Endothelial cell (in vitro differentiated cells): ENCODE measurements at regions not wholly inside any gene's neighbourhood (a gene's known extent, or its start where the extent isn't known, plus 50 kb on each side); places are given as distances from the start of the nearest gene placed in this dataset.

Source experiments
- DNase-seq: peaks from one replicate; pipeline ENCODE4 v3.0.0; 2021; ENCODE audit warnings: low spot score
- H3K27ac Mint-ChIP-seq: one replicate; pipeline ENCODE4 v1.8.0; 2021; ENCODE audit warnings: mixed read lengths, inconsistent platforms; ENCODE audit not compliant: unreplicated experiment
- H3K27me3 Mint-ChIP-seq: one replicate; pipeline ENCODE4 v1.8.0; 2021; ENCODE audit warnings: mild to moderate bottlenecking, moderate library complexity, mixed read lengths, inconsistent platforms; ENCODE audit not compliant: unreplicated experiment
- H3K36me3 Mint-ChIP-seq: one replicate; pipeline ENCODE4 v1.8.0; 2021; ENCODE audit warnings: mild to moderate bottlenecking, low read depth, mixed read lengths, inconsistent platforms; ENCODE audit not compliant: unreplicated experiment
- H3K4me1 Mint-ChIP-seq: one replicate; pipeline ENCODE4 v1.8.0; 2021; ENCODE audit warnings: mild to moderate bottlenecking, mixed read lengths, inconsistent platforms; ENCODE audit not compliant: unreplicated experiment
- H3K4me3 Mint-ChIP-seq: one replicate; pipeline ENCODE4 v1.8.0; 2021; ENCODE audit warnings: mild to moderate bottlenecking, mixed read lengths, inconsistent platforms; ENCODE audit not compliant: unreplicated experiment
- H3K9me3 Mint-ChIP-seq: one replicate; pipeline ENCODE4 v1.8.0; 2021; ENCODE audit warnings: mixed read lengths, inconsistent platforms; ENCODE audit not compliant: unreplicated experiment
- CTCF ChIP-seq: fragments of 200-600 bp; sonication (generic); IDR thresholded peaks from one replicate; pipeline ENCODE4 v1.5.0; 2021; ENCODE audit warnings: antibody characterized with exemption; ENCODE audit not compliant: unreplicated experiment

- TF ChIP-seq CTCF: no peak
- Mint-ChIP-seq H3K9me3 (no peaks in the 10 kb centered on the region), H3K4me3 (no peak overlapping the region), H3K4me1 (no peaks in the 10 kb centered on the region), H3K36me3 (no peaks in the 10 kb centered on the region), H3K27me3 (no peaks in the 10 kb centered on the region), H3K27ac (no peak overlapping the region)
- DNase-seq: no peak
These were observed 143.0 kb upstream of the PRLR start for GRCh38 chr5:35373249-35373648.

- no peaks in the 10 kb centered on the region for H3K4me1 Mint-ChIP-seq
- no peaks in the 10 kb centered on the region for H3K9me3 Mint-ChIP-seq
- H3K36me3 Mint-ChIP-seq: no peaks in the 10 kb centered on the region
These were observed 142.2 kb upstream of the PRLR start for GRCh38 chr5:35372482-35372881.

GRCh38 chr5:35371951-35372426 lies 141.7 kb upstream of the PRLR start:
- no peaks in the 10 kb centered on the region for H3K4me1 Mint-ChIP-seq
- H3K9me3 Mint-ChIP-seq: no peaks in the 10 kb centered on the region
- no peak overlapping the region for H3K27ac Mint-ChIP-seq
- H3K27me3 Mint-ChIP-seq: no peaks in the 10 kb centered on the region
- TF ChIP-seq CTCF: no peak
- H3K4me3 Mint-ChIP-seq: no peak overlapping the region
- DNase-seq: no peak
- H3K36me3 Mint-ChIP-seq: no peaks in the 10 kb centered on the region

More at GRCh38 chr5:35372482-35372881, 142.2 kb upstream of the PRLR start:
- DNase-seq: no peak
- H3K4me3 Mint-ChIP-seq: no peak overlapping the region
- no peaks in the 10 kb centered on the region for H3K27me3 Mint-ChIP-seq
- H3K27ac Mint-ChIP-seq: no peak overlapping the region
- TF ChIP-seq CTCF: no peak

- no peak overlapping the region for H3K27ac Mint-ChIP-seq
These were observed 140.6 kb upstream of the PRLR start for GRCh38 chr5:35370871-35371270.

More at GRCh38 chr5:35370871-35371270, 140.6 kb upstream of the PRLR start:
- no peak for DNase-seq
- TF ChIP-seq CTCF: no peak
- H3K9me3 Mint-ChIP-seq: no peaks in the 10 kb centered on the region
- H3K27me3 Mint-ChIP-seq: no peaks in the 10 kb centered on the region
- H3K36me3 Mint-ChIP-seq: no peaks in the 10 kb centered on the region
- H3K4me1 Mint-ChIP-seq: no peaks in the 10 kb centered on the region
- no peak overlapping the region for H3K4me3 Mint-ChIP-seq
